GM12878 (cell line): ENCODE measurements at regions not wholly inside any gene's neighbourhood (a gene's known extent, or its start where the extent isn't known, plus 50 kb on each side); places are given as distances from the start of the nearest gene placed in this dataset.

ENCODE experiments used
- ATAC-seq: fragments of 200-7000 bp; cut with Tn5 transposase; 3 replicates; pipeline ENCODE4 v1.9.1; 2020; ENCODE audit warnings: mild to moderate bottlenecking, moderate library complexity
- BruUV-seq: library from RNA; stranded (reverse); fragments of 400-500 nt; replicated peaks from 2 replicates; lab custom pipeline; 2021; lab: Mats Ljungman, UMichigan
- CTCF ChIA-PET: fragments of 300-600 bp; sonication (Branson Sonifier 250); formaldehyde crosslinking; extraction: SDS; loops from one replicate; lab custom pipeline; 2021; ENCODE audit warnings: inconsistent platforms; lab: Yijun Ruan, JAX
- POLR2A ChIA-PET: fragments of 350-600 bp; formaldehyde crosslinking; extraction: SDS; loops from one replicate; lab custom pipeline; 2021; ENCODE audit warnings: inconsistent platforms; lab: Charles Lee
- RAD21 ChIA-PET: fragments of 300-600 bp; sonication (Branson Sonifier 250); formaldehyde crosslinking; loops from one replicate; lab custom pipeline; 2023; ENCODE audit warnings: antibody characterized with exemption; ENCODE audit not compliant: unreplicated experiment; lab: Charles Lee
- SMC1A ChIA-PET: fragments of 300-600 bp; sonication (Branson Sonifier 250); formaldehyde crosslinking; loops from one replicate; lab custom pipeline; 2023; ENCODE audit not compliant: unreplicated experiment, uncharacterized antibody; lab: Charles Lee
- DNase-seq: peaks from one replicate; pipeline ENCODE4 v3.0.0-alpha.2; 2011; ENCODE audit warnings: low read depth, low spot score
- FAIRE-seq: peaks from 3 replicates; lab custom pipeline; 2011; peaks lifted over from hg19 to GRCh38; lab: Jason Lieb, UNC
- H2AFZ ChIP-seq: 2 replicates; pipeline ENCODE4 v1.6.0; 2011; ENCODE audit warnings: low read depth, low read length, control low read depth; ENCODE audit not compliant: control insufficient read depth
- H3K27ac ChIP-seq: 2 replicates; pipeline ENCODE4 v1.5.1; 2011; ENCODE audit warnings: control low read depth; ENCODE audit not compliant: control insufficient read depth, insufficient read depth
- H3K27me3 ChIP-seq, 2 experiments: replicated peaks in 1 of 2; 2 replicates each; pipeline versions ENCODE4 v1.6.0 to v1.6.1; 2011; ENCODE audit warnings: low read length in 1 of 2; ENCODE audit not compliant: control insufficient read depth in 2 of 2, insufficient read depth in 2 of 2
- H3K36me3 ChIP-seq, 2 experiments: 2 replicates each; pipeline ENCODE4 v1.5.1; 2011; ENCODE audit warnings: low read length in 1 of 2; ENCODE audit not compliant: control insufficient read depth in 2 of 2, insufficient read depth in 2 of 2
- H3K4me1 ChIP-seq: 2 replicates; pipeline ENCODE4 v1.6.1; 2011; ENCODE audit warnings: mild to moderate bottlenecking, low read length, moderate library complexity, mixed read lengths; ENCODE audit not compliant: control insufficient read depth, insufficient read depth
- H3K4me2 ChIP-seq: 2 replicates; pipeline ENCODE4 v1.6.0; 2011; ENCODE audit warnings: control low read depth; ENCODE audit not compliant: control insufficient read depth, insufficient read depth
- H3K4me3 ChIP-seq: fragments of 200-600 bp; sonication (generic); 2 replicates; pipeline ENCODE4 v1.5.1; 2016
- H3K79me2 ChIP-seq: 2 replicates; pipeline ENCODE4 v1.6.0; 2011; ENCODE audit warnings: low read length; ENCODE audit not compliant: control insufficient read depth, insufficient read depth
- H3K9ac ChIP-seq: 2 replicates; pipeline ENCODE4 v1.8.0; 2011; ENCODE audit warnings: low read length, control low read depth, mixed read lengths; ENCODE audit not compliant: control insufficient read depth, insufficient read depth
- H3K9me3 ChIP-seq: replicated peaks from 3 replicates; pipeline ENCODE4 v1.5.1; 2011; ENCODE audit warnings: mild to moderate bottlenecking, low read length; ENCODE audit not compliant: control insufficient read depth, insufficient read depth
- H4K20me1 ChIP-seq: 2 replicates; pipeline ENCODE4 v1.6.0; 2011; ENCODE audit not compliant: control insufficient read depth, insufficient read depth
- ATF2 ChIP-seq: IDR thresholded peaks from 2 replicates; pipeline ENCODE4 v1.6.1; 2012; ENCODE audit warnings: low read length, inconsistent platforms
- BCL11A ChIP-seq: IDR thresholded peaks from 2 replicates; pipeline ENCODE4 v1.6.1; 2011; ENCODE audit warnings: low read depth, low read length
- CHD1 ChIP-seq: IDR thresholded peaks from 2 replicates; pipeline ENCODE4 v1.6.1; 2012; ENCODE audit warnings: low read depth, low read length, improper control_type of control experiment
- FOS ChIP-seq: IDR thresholded peaks from 3 replicates; pipeline ENCODE4 v1.6.1; 2011; ENCODE audit warnings: borderline replicate concordance; ENCODE audit not compliant: insufficient read length; ENCODE audit errors: extremely low read depth
- NFYA ChIP-seq: IDR thresholded peaks from 2 replicates; pipeline ENCODE4 v1.6.1; 2011; ENCODE audit warnings: low read depth, mild to moderate bottlenecking, low read length, improper control_type of control experiment, borderline replicate concordance
- NKRF ChIP-seq: fragments of 450-650 bp; conservative IDR thresholded peaks from 2 replicates; pipeline ENCODE4 v1.6.1; 2017; ENCODE audit warnings: mild to moderate bottlenecking, moderate library complexity
- PKNOX1 ChIP-seq: fragments of 450-650 bp; IDR thresholded peaks from 2 replicates; pipeline ENCODE4 v1.6.1; 2016; ENCODE audit warnings: mild to moderate bottlenecking
- POLR2A ChIP-seq: IDR thresholded peaks from 2 replicates; pipeline ENCODE4 v1.6.1; 2011; ENCODE audit warnings: low read depth, mild to moderate bottlenecking, low read length
- SKIL ChIP-seq: fragments of 450-650 bp; IDR thresholded peaks from 2 replicates; pipeline ENCODE4 v1.6.1; 2017; ENCODE audit warnings: mild to moderate bottlenecking, low read depth, inconsistent platforms; ENCODE audit not compliant: poor library complexity, severe bottlenecking
- SPI1 ChIP-seq: IDR thresholded peaks from 2 replicates; pipeline ENCODE4 v1.6.1; 2011; ENCODE audit warnings: low read depth, mild to moderate bottlenecking, low read length, moderate library complexity, borderline replicate concordance; ENCODE audit not compliant: insufficient read depth
- USF2 ChIP-seq: IDR thresholded peaks from 2 replicates; pipeline ENCODE4 v1.6.1; 2011; ENCODE audit warnings: low read depth, low read length, improper control_type of control experiment, borderline replicate concordance
- ZBED1 ChIP-seq: IDR thresholded peaks from 2 replicates; pipeline ENCODE4 v1.6.1; 2016; ENCODE audit warnings: borderline replicate concordance
- ZNF274 ChIP-seq: IDR thresholded peaks from one replicate; pipeline ENCODE4 v1.8.0; 2011; ENCODE audit not compliant: insufficient read length, insufficient read depth
- ZNF687 ChIP-seq: fragments of 450-650 bp; IDR thresholded peaks from 2 replicates; pipeline ENCODE4 v1.6.1; 2017; ENCODE audit warnings: mild to moderate bottlenecking, moderate library complexity
- WGBS: methylation state at CpG from one replicate; pipeline ENCODE4 v1.1.6; 2016; ENCODE audit warnings: low lambda C conversion rate; ENCODE audit not compliant: insufficient replicate concordance, insufficient coverage; ENCODE audit errors: missing lambda C conversion rate; 5-methylcytosine and 5-hydroxymethylcytosine counted together
- in situ Hi-C: fragments of 300-500 bp; cut with MboI; formaldehyde crosslinking; loops from 9 replicates; pipeline ENCODE4 v1.14.3; 2018; ENCODE audit warnings: mixed read lengths
- intact Hi-C: fragments of 100-400 bp; cut with micrococcal nuclease; formaldehyde crosslinking; loops from one replicate; pipeline ENCODE4 v1.14.2; 2022; ENCODE audit not compliant: unreplicated experiment

- in situ Hi-C loops, result no loop called here
- FAIRE-seq, result no peak
- H3K27me3 ChIP-seq, result no peaks in the 10 kb centered on the region; a peak in 1 of 4 replicates
- TF ChIP-seq USF2 (no peak), PKNOX1 (no peak), ZNF687 (no peak), CHD1 (no peak), ATF2 (no peak), BCL11A (no peak), FOS (no peak), ZNF274 (no peak), SKIL (no peak), NFYA (no peak), ZBED1 (no peak), POLR2A (no peak), NKRF (no peak), SPI1 (no peak)
Observed at GRCh38 chr15:81909011-81909358, 136.8 kb downstream of the MEX3B start.

More at GRCh38 chr15:81909011-81909358, 136.8 kb downstream of the MEX3B start:
- H4K20me1 ChIP-seq, result no peaks in the 10 kb centered on the region
- H3K4me3 ChIP-seq, result no peak overlapping the region
- no peak for ATAC-seq
- no TSS peak for BruUV-seq
- ChIA-PET CTCF (no interaction called here), SMC1A (no interaction called here), POLR2A (no interaction called here), RAD21 (no interaction called here)
- DNase-seq, result no peak
- H3K4me2 ChIP-seq, result no peak overlapping the region
- H3K9me3 ChIP-seq, result no peaks in the 10 kb centered on the region
- WGBS, result 51% methylated on average over 2 of the region's 2 CpGs
- intact Hi-C loops, result no loop called here
- H3K4me1 ChIP-seq, result no peaks in the 10 kb centered on the region
- H3K27ac ChIP-seq, result no peak overlapping the region
- H3K36me3 ChIP-seq, result no peaks in the 10 kb centered on the region
- H3K9ac ChIP-seq, result no peak overlapping the region
- no peak overlapping the region for H2AFZ ChIP-seq
- no peaks in the 10 kb centered on the region for H3K79me2 ChIP-seq
